ENCODE measurements at regions not wholly inside any gene's neighbourhood (a gene's known extent, or its start where the extent isn't known, plus 50 kb on each side); places are given as distances from the start of the nearest gene placed in this dataset.

- Histone ChIP-seq H3K4me1 (ENCODE audit: control insufficient read depth in 1 of 2, insufficient read depth in 2 of 2, low read length in 2 of 2) (no peaks in the 10 kb centered on the region), H3K9me3 (ENCODE audit: control insufficient read depth in 1 of 2, low read length in 2 of 2) (peaks cover 15 to 23% of the 10 kb centered on the region in 2 donors), H3K9ac (ENCODE audit: low read depth in 1 of 2, low read length in 2 of 2) (no peak overlapping the region), H3K4me3 (ENCODE audit: low read depth in 1 of 2, low read length in 2 of 2) (no peak overlapping the region), H3K27me3 (ENCODE audit: control insufficient read depth in 1 of 2, insufficient read depth in 2 of 2, low read length in 2 of 2) (no peaks in the 10 kb centered on the region), H3K36me3 (ENCODE audit: control insufficient read depth in 1 of 2, insufficient read depth in 2 of 2, low read length in 2 of 2) (peaks cover 0 to 5% of the 10 kb centered on the region in 2 donors), H3K27ac (ENCODE audit: low read depth, low read length) (no peak overlapping the region)
Measured at GRCh38 chr4:89446193-89446592, 138.6 kb upstream of the GPRIN3 start.

GRCh38 chr4:89439533-89439932 is 131.9 kb upstream of the GPRIN3 start:
- H3K27ac ChIP-seq (ENCODE audit: low read depth, low read length): no peak overlapping the region
- H3K36me3 ChIP-seq (ENCODE audit: control insufficient read depth in 1 of 2, insufficient read depth in 2 of 2, low read length in 2 of 2): no peaks in the 10 kb centered on the region
- H3K27me3 ChIP-seq (ENCODE audit: control insufficient read depth in 1 of 2, insufficient read depth in 2 of 2, low read length in 2 of 2): no peaks in the 10 kb centered on the region
- no peaks in the 10 kb centered on the region for H3K9me3 ChIP-seq (ENCODE audit: control insufficient read depth in 1 of 2, low read length in 2 of 2)
- no peak overlapping the region for H3K9ac ChIP-seq (ENCODE audit: low read depth in 1 of 2, low read length in 2 of 2)
- no peak overlapping the region for H3K4me3 ChIP-seq (ENCODE audit: low read depth in 1 of 2, low read length in 2 of 2)
- no peaks in the 10 kb centered on the region for H3K4me1 ChIP-seq (ENCODE audit: control insufficient read depth in 1 of 2, insufficient read depth in 2 of 2, low read length in 2 of 2)

DNA sequence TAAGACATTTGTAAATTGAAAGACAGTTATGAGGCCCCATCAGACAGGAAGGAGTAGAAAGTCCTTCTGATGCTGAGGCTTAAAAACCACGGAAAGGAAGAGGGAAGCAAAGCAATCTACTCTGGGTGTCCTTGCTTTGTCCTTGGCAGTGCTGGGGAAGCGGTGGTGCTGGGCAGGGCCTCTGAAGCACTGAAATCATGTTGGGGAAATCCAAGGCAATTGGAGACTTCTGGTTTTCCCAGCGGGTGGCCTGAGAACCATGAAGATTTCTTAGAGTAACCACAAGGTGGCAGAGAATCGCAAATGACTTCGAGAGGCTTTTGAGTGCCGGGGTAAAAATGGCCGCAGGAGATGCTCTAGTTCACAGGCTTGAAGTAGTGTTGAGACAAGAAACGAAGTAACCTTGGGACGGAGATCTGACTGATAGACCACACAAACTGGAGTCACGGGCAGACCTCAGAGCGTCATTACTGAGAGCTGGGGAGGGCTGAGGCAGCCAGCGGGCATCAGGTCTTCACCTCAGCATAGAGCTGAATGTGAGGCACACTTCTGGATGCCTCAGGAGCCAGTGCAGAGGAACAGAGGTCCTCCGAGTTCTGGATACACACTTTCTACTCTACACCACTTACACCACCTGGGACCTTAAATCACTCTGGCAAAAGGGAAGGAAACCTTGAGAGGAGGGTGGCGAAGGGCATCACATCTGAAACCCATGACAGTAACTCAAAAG is 130.7 kb upstream of the GPRIN3 start:
- no peak overlapping the region for H3K9ac ChIP-seq (ENCODE audit: low read depth in 1 of 2, low read length in 2 of 2)
- no peaks in the 10 kb centered on the region for H3K4me1 ChIP-seq (ENCODE audit: control insufficient read depth in 1 of 2, insufficient read depth in 2 of 2, low read length in 2 of 2)
- H3K9me3 ChIP-seq (ENCODE audit: control insufficient read depth in 1 of 2, low read length in 2 of 2): no peaks in the 10 kb centered on the region
- H3K4me3 ChIP-seq (ENCODE audit: low read depth in 1 of 2, low read length in 2 of 2): peak overlapping the region in 1 of 2 donors; percentile 7
- H3K27me3 ChIP-seq (ENCODE audit: control insufficient read depth in 1 of 2, insufficient read depth in 2 of 2, low read length in 2 of 2): no peaks in the 10 kb centered on the region
- no peak overlapping the region for H3K27ac ChIP-seq (ENCODE audit: low read depth, low read length)
- H3K36me3 ChIP-seq (ENCODE audit: control insufficient read depth in 1 of 2, insufficient read depth in 2 of 2, low read length in 2 of 2): no peaks in the 10 kb centered on the region

DNA sequence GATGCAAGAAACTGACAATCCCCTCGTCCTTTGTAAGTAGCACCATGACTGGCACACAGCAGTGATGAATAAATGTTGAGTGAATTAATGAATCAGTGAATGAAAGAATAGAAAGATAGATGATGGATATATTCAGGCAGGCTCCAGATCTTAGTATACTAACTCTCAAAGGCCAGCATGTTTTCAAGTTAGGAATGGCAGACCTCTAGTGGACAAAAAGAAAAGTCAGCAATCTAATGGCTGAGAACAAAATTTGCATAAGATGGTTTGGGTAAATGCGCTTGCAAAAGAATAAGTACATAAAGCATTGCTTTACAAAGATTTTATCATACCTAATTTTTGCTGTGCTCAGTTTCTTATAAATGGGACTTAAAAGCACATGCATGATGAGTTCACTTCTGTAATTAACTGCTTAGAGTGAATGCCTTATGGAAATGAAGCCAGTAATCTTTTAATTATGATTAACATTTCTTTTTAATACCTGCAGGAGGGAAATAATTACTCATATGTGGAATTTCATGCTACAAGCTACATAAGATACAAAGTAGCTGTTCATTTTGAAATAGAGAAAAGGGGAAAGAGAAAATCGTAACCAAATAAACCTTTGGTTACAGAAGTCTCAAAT is 126.9 kb upstream of the GPRIN3 start:
- H3K9ac ChIP-seq (ENCODE audit: low read depth in 1 of 2, low read length in 2 of 2): no peak overlapping the region
- no peaks in the 10 kb centered on the region for H3K27me3 ChIP-seq (ENCODE audit: control insufficient read depth in 1 of 2, insufficient read depth in 2 of 2, low read length in 2 of 2)
- no peaks in the 10 kb centered on the region for H3K9me3 ChIP-seq (ENCODE audit: control insufficient read depth in 1 of 2, low read length in 2 of 2)
- no peak overlapping the region for H3K4me3 ChIP-seq (ENCODE audit: low read depth in 1 of 2, low read length in 2 of 2)
- no peaks in the 10 kb centered on the region for H3K36me3 ChIP-seq (ENCODE audit: control insufficient read depth in 1 of 2, insufficient read depth in 2 of 2, low read length in 2 of 2)
- no peaks in the 10 kb centered on the region for H3K4me1 ChIP-seq (ENCODE audit: control insufficient read depth in 1 of 2, insufficient read depth in 2 of 2, low read length in 2 of 2)
- no peak overlapping the region for H3K27ac ChIP-seq (ENCODE audit: low read depth, low read length)

GRCh38 chr4:89427782-89428181 is 120.2 kb upstream of the GPRIN3 start:
- Histone ChIP-seq H3K4me3 (ENCODE audit: low read depth in 1 of 2, low read length in 2 of 2) (no peak overlapping the region), H3K4me1 (ENCODE audit: control insufficient read depth in 1 of 2, insufficient read depth in 2 of 2, low read length in 2 of 2) (no peaks in the 10 kb centered on the region), H3K27ac (ENCODE audit: low read depth, low read length) (no peak overlapping the region), H3K9me3 (ENCODE audit: control insufficient read depth in 1 of 2, low read length in 2 of 2) (no peaks in the 10 kb centered on the region), H3K36me3 (ENCODE audit: control insufficient read depth in 1 of 2, insufficient read depth in 2 of 2, low read length in 2 of 2) (no peaks in the 10 kb centered on the region), H3K27me3 (ENCODE audit: control insufficient read depth in 1 of 2, insufficient read depth in 2 of 2, low read length in 2 of 2) (no peaks in the 10 kb centered on the region), H3K9ac (ENCODE audit: low read depth in 1 of 2, low read length in 2 of 2) (no peak overlapping the region)

DNA sequence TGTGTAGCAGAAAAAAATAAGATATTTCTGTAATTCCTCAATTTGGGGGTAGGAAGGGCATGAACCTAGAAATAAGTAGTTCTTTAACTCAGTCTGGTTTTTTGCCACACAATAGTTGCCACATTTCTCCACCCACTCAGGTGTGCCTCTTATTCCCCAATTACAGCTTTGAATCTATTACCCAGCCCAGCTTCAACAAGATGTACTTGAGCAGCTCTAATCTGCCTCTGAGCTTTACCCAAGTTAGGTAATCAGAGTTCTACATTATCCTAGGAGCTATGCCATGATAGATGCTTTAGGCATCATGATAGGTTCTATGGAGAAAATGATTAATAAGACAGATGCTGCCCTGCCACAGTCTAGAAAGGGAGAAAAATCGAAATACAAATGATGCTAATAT is 117.4 kb upstream of the GPRIN3 start:
- H3K36me3 ChIP-seq (ENCODE audit: control insufficient read depth in 1 of 2, insufficient read depth in 2 of 2, low read length in 2 of 2): no peaks in the 10 kb centered on the region
- H3K27ac ChIP-seq (ENCODE audit: low read depth, low read length): no peak overlapping the region
- no peaks in the 10 kb centered on the region for H3K4me1 ChIP-seq (ENCODE audit: control insufficient read depth in 1 of 2, insufficient read depth in 2 of 2, low read length in 2 of 2)
- no peaks in the 10 kb centered on the region for H3K9me3 ChIP-seq (ENCODE audit: control insufficient read depth in 1 of 2, low read length in 2 of 2)
- no peak overlapping the region for H3K9ac ChIP-seq (ENCODE audit: low read depth in 1 of 2, low read length in 2 of 2)
- H3K4me3 ChIP-seq (ENCODE audit: low read depth in 1 of 2, low read length in 2 of 2): no peak overlapping the region
- H3K27me3 ChIP-seq (ENCODE audit: control insufficient read depth in 1 of 2, insufficient read depth in 2 of 2, low read length in 2 of 2): no peaks in the 10 kb centered on the region

GRCh38 chr4:89422441-89422990 is 114.9 kb upstream of the GPRIN3 start:
- Histone ChIP-seq H3K36me3 (ENCODE audit: control insufficient read depth in 1 of 2, insufficient read depth in 2 of 2, low read length in 2 of 2) (no peaks in the 10 kb centered on the region), H3K4me1 (ENCODE audit: control insufficient read depth in 1 of 2, insufficient read depth in 2 of 2, low read length in 2 of 2) (no peaks in the 10 kb centered on the region), H3K9me3 (ENCODE audit: control insufficient read depth in 1 of 2, low read length in 2 of 2) (no peaks in the 10 kb centered on the region), H3K27me3 (ENCODE audit: control insufficient read depth in 1 of 2, insufficient read depth in 2 of 2, low read length in 2 of 2) (no peaks in the 10 kb centered on the region), H3K9ac (ENCODE audit: low read depth in 1 of 2, low read length in 2 of 2) (no peak overlapping the region), H3K27ac (ENCODE audit: low read depth, low read length) (no peak overlapping the region), H3K4me3 (ENCODE audit: low read depth in 1 of 2, low read length in 2 of 2) (no peak overlapping the region)

- H3K4me3 ChIP-seq (ENCODE audit: low read depth in 1 of 2, low read length in 2 of 2): no peak overlapping the region
- H3K36me3 ChIP-seq (ENCODE audit: control insufficient read depth in 1 of 2, insufficient read depth in 2 of 2, low read length in 2 of 2): no peaks in the 10 kb centered on the region
- no peaks in the 10 kb centered on the region for H3K27me3 ChIP-seq (ENCODE audit: control insufficient read depth in 1 of 2, insufficient read depth in 2 of 2, low read length in 2 of 2)
- no peaks in the 10 kb centered on the region for H3K9me3 ChIP-seq (ENCODE audit: control insufficient read depth in 1 of 2, low read length in 2 of 2)
- peaks cover 0 to 6% of the 10 kb centered on the region in 2 donors for H3K4me1 ChIP-seq (ENCODE audit: control insufficient read depth in 1 of 2, insufficient read depth in 2 of 2, low read length in 2 of 2)
- H3K9ac ChIP-seq (ENCODE audit: low read depth in 1 of 2, low read length in 2 of 2): no peak overlapping the region
- no peak overlapping the region for H3K27ac ChIP-seq (ENCODE audit: low read depth, low read length)
Measured at GRCh38 chr4:89420507-89420906, 112.9 kb upstream of the GPRIN3 start.

GRCh38 chr4:89419111-89419695 is 111.6 kb upstream of the GPRIN3 start:
- Histone ChIP-seq H3K36me3 (ENCODE audit: control insufficient read depth in 1 of 2, insufficient read depth in 2 of 2, low read length in 2 of 2) (no peaks in the 10 kb centered on the region), H3K4me3 (ENCODE audit: low read depth in 1 of 2, low read length in 2 of 2) (no peak overlapping the region), H3K9me3 (ENCODE audit: control insufficient read depth in 1 of 2, low read length in 2 of 2) (no peaks in the 10 kb centered on the region), H3K4me1 (ENCODE audit: control insufficient read depth in 1 of 2, insufficient read depth in 2 of 2, low read length in 2 of 2) (peaks cover 0 to 6% of the 10 kb centered on the region in 2 donors), H3K9ac (ENCODE audit: low read depth in 1 of 2, low read length in 2 of 2) (no peak overlapping the region), H3K27me3 (ENCODE audit: control insufficient read depth in 1 of 2, insufficient read depth in 2 of 2, low read length in 2 of 2) (no peaks in the 10 kb centered on the region), H3K27ac (ENCODE audit: low read depth, low read length) (no peak overlapping the region)

- H3K4me3 ChIP-seq (ENCODE audit: low read depth in 1 of 2, low read length in 2 of 2): no peak overlapping the region
- H3K27ac ChIP-seq (ENCODE audit: low read depth, low read length): no peak overlapping the region
- H3K27me3 ChIP-seq (ENCODE audit: control insufficient read depth in 1 of 2, insufficient read depth in 2 of 2, low read length in 2 of 2): no peaks in the 10 kb centered on the region
- H3K4me1 ChIP-seq (ENCODE audit: control insufficient read depth in 1 of 2, insufficient read depth in 2 of 2, low read length in 2 of 2): peaks cover 0 to 6% of the 10 kb centered on the region in 2 donors
- H3K9me3 ChIP-seq (ENCODE audit: control insufficient read depth in 1 of 2, low read length in 2 of 2): no peaks in the 10 kb centered on the region
- H3K36me3 ChIP-seq (ENCODE audit: control insufficient read depth in 1 of 2, insufficient read depth in 2 of 2, low read length in 2 of 2): no peaks in the 10 kb centered on the region
- H3K9ac ChIP-seq (ENCODE audit: low read depth in 1 of 2, low read length in 2 of 2): no peak overlapping the region
Measured at GRCh38 chr4:89416960-89417359, 109.4 kb upstream of the GPRIN3 start.
